SK-N-SH (cell line): ENCODE measurements at regions not wholly inside any gene's neighbourhood (a gene's known extent, or its start where the extent isn't known, plus 50 kb on each side); places are given as distances from the start of the nearest gene placed in this dataset.

Experiments used
- CTCF ChIA-PET: fragments of 300-600, 350-600 bp; formaldehyde crosslinking; extraction: SDS; loops from one replicate; lab custom pipeline; 2021; lab: Yijun Ruan, JAX
- POLR2A ChIA-PET: fragments of 350-600 bp; sonication (Branson Sonifier 250); formaldehyde crosslinking; extraction: SDS; loops from one replicate; lab custom pipeline; 2020; ENCODE audit warnings: antibody characterized with exemption, inconsistent platforms; lab: Yijun Ruan, JAX
- DNase-seq: peaks from one replicate; pipeline ENCODE4 v3.0.0; 2012
- H2AFZ ChIP-seq: fragments of 200-600 bp; sonication (generic); 2 replicates; pipeline ENCODE4 v1.8.1; 2016; ENCODE audit warnings: antibody characterized with exemption, mild to moderate bottlenecking, low read depth
- H3F3A ChIP-seq: fragments of 200-600 bp; sonication (generic); replicated peaks from 2 replicates; pipeline ENCODE3; 2016; ENCODE audit warnings: antibody characterized with exemption, mild to moderate bottlenecking; ENCODE audit not compliant: insufficient read depth
- H3K27ac ChIP-seq, 2 experiments: fragments of 200-500 bp in 1 of 2; fragments of 200-600 bp in 1 of 2; sonication (Bioruptor generic) in 1 of 2; sonication (generic), shearing (Covaris generic) in 1 of 2; 2 replicates each; pipeline versions ENCODE4 v1.5.1 to v1.6.1; 2014 to 2016; ENCODE audit warnings: low read depth in 2 of 2, inconsistent platforms in 1 of 2, low read length in 1 of 2, mild to moderate bottlenecking in 1 of 2, mixed read lengths in 1 of 2
- H3K27me3 ChIP-seq: fragments of 200-600 bp; sonication (generic), shearing (Covaris generic); 2 replicates; pipeline ENCODE4 v1.6.1; 2016; ENCODE audit warnings: mixed run types; ENCODE audit not compliant: insufficient read depth
- H3K36me3 ChIP-seq, 2 experiments: fragments of 200-500 bp in 1 of 2; fragments of 200-600 bp in 1 of 2; sonication (Bioruptor generic) in 1 of 2; sonication (generic) in 1 of 2; replicated peaks in 1 of 2; 2 replicates each; pipeline versions ENCODE3 to v1.5.1; 2014 to 2016; ENCODE audit warnings: low read length in 1 of 2, mild to moderate bottlenecking in 1 of 2; ENCODE audit not compliant: insufficient read depth in 2 of 2, control insufficient read depth in 1 of 2
- H3K4me1 ChIP-seq, 2 experiments: fragments of 200-500 bp in 1 of 2; fragments of 200-600 bp in 1 of 2; sonication (Bioruptor generic) in 1 of 2; sonication (generic), shearing (Covaris generic) in 1 of 2; 2 replicates each; pipeline versions ENCODE4 v1.5.1 to v1.6.1; 2014 to 2016; ENCODE audit warnings: low read depth in 1 of 2, low read length in 1 of 2, mixed run types in 1 of 2; ENCODE audit not compliant: insufficient read depth in 2 of 2, control insufficient read depth in 1 of 2
- H3K4me2 ChIP-seq: fragments of 200-600 bp; sonication (generic), shearing (Covaris generic); 2 replicates; pipeline ENCODE4 v1.6.1; 2017; ENCODE audit warnings: mixed run types
- H3K4me3 ChIP-seq, 2 experiments: fragments of 200-500 bp in 1 of 2; fragments of 200-600 bp in 1 of 2; sonication (Bioruptor generic) in 1 of 2; sonication (generic), shearing (Covaris generic) in 1 of 2; 2 replicates each; pipeline versions ENCODE4 v1.5.1 to v1.8.1; 2014 to 2016; ENCODE audit warnings: low read depth in 2 of 2, inconsistent platforms in 1 of 2, low read length in 1 of 2, mild to moderate bottlenecking in 1 of 2, mixed read lengths in 1 of 2, moderate library complexity in 1 of 2
- H3K79me2 ChIP-seq: fragments of 200-600 bp; sonication (generic); 2 replicates; pipeline ENCODE4 v1.8.1; 2017; ENCODE audit warnings: mild to moderate bottlenecking; ENCODE audit not compliant: insufficient read depth
- H3K9ac ChIP-seq: fragments of 200-600 bp; sonication (generic); 2 replicates; pipeline ENCODE4 v1.6.1; 2017; ENCODE audit warnings: mixed run types
- H3K9me2 ChIP-seq: fragments of 200-600 bp; sonication (generic); 2 replicates; pipeline ENCODE4 v1.6.1; 2017; ENCODE audit warnings: mixed run types
- H3K9me3 ChIP-seq: fragments of 200-600 bp; sonication (generic); 2 replicates; pipeline ENCODE4 v1.6.1; 2017; ENCODE audit warnings: mixed run types, mild to moderate bottlenecking, moderate library complexity
- H4K20me1 ChIP-seq: fragments of 200-600 bp; sonication (generic); 2 replicates; pipeline ENCODE4 v1.6.1; 2017; ENCODE audit warnings: mild to moderate bottlenecking, mixed run types; ENCODE audit not compliant: insufficient read depth
- ELF1 ChIP-seq: IDR thresholded peaks from 2 replicates; pipeline ENCODE4 v1.4.0; 2012
- FOSL2 ChIP-seq: IDR thresholded peaks from 2 replicates; pipeline ENCODE4 v1.4.0; 2012; ENCODE audit warnings: low read depth, mild to moderate bottlenecking, moderate library complexity, borderline replicate concordance
- FOXJ3 ChIP-seq: sonication (generic); formaldehyde crosslinking; IDR thresholded peaks from 2 replicates; pipeline ENCODE4 v1.5.1; 2020; ENCODE audit warnings: mild to moderate bottlenecking, missing genetic modification reagents
- GABPA ChIP-seq: IDR thresholded peaks from 2 replicates; pipeline ENCODE4 v1.4.0; 2012; ENCODE audit warnings: low read depth, mild to moderate bottlenecking
- IRF3 ChIP-seq: fragments of 150-350 bp; IDR thresholded peaks from 2 replicates; pipeline ENCODE4 v1.6.1; 2016; ENCODE audit warnings: mild to moderate bottlenecking, low read depth, low read length
- JUND ChIP-seq: IDR thresholded peaks from 2 replicates; pipeline ENCODE4 v1.4.0; 2012
- MAX ChIP-seq: IDR thresholded peaks from 2 replicates; pipeline ENCODE4 v1.4.0; 2012; ENCODE audit warnings: low read depth
- NFIC ChIP-seq: IDR thresholded peaks from 2 replicates; pipeline ENCODE4 v1.4.0; 2012; ENCODE audit warnings: borderline replicate concordance
- POLR2AphosphoS5 ChIP-seq: IDR thresholded peaks from 2 replicates; pipeline ENCODE4 v1.6.1; 2012; ENCODE audit warnings: low read depth, low read length
- SIN3A ChIP-seq: IDR thresholded peaks from 2 replicates; pipeline ENCODE4 v1.6.1; 2012; ENCODE audit warnings: low read depth, mild to moderate bottlenecking, low read length, moderate library complexity, borderline replicate concordance
- SMC3 ChIP-seq: IDR thresholded peaks from 2 replicates; pipeline ENCODE4 v1.6.1; 2012; ENCODE audit warnings: low read depth, low read length, improper control_type of control experiment
- TAF1 ChIP-seq: IDR thresholded peaks from 2 replicates; pipeline ENCODE4 v1.6.1; 2012; ENCODE audit warnings: low read depth, mild to moderate bottlenecking, low read length, moderate library complexity, borderline replicate concordance
- TCF12 ChIP-seq: IDR thresholded peaks from 2 replicates; pipeline ENCODE4 v1.4.0; 2012
- TEAD4 ChIP-seq: IDR thresholded peaks from 2 replicates; pipeline ENCODE4 v1.4.0; 2012; ENCODE audit warnings: mild to moderate bottlenecking, borderline replicate concordance; ENCODE audit not compliant: insufficient read depth
- WGBS: methylation state at CpG from one replicate; pipeline ENCODE4 v1.1.6; 2017; ENCODE audit warnings: low lambda C conversion rate; 5-methylcytosine and 5-hydroxymethylcytosine counted together
- TF ChIP-seq, protein P1 (sequence below): IDR thresholded peaks from 2 replicates; pipeline ENCODE4 v1.4.0; 2012; ENCODE audit warnings: low read depth, borderline replicate concordance

GRCh38 chr4:119841361-119841760 lies 212.8 kb upstream of the PDE5A start:
- H3K79me2 ChIP-seq = no peaks in the 10 kb centered on the region
- ChIA-PET CTCF (interaction anchor here (1.0 kb wide), 1 partner anchor 213 kb away, joined by 4 read pairs; the partner anchor contains the start of gene PDE5A), POLR2A (no interaction called here)

GRCh38 chr4:119835613-119835910 lies 207.0 kb upstream of the PDE5A start:
- H3F3A ChIP-seq = no peaks in the 10 kb centered on the region
- H3K4me2 ChIP-seq = no peak overlapping the region
- CTCF ChIA-PET = no interaction called here
- no peak overlapping the region for H2AFZ ChIP-seq
- 8% methylated on average over 1 of the region's 1 CpG for WGBS
- no peaks in the 10 kb centered on the region for H3K9me3 ChIP-seq
- no peaks in the 10 kb centered on the region for H3K36me3 ChIP-seq
- POLR2A ChIA-PET = interaction anchor here (0.6 kb wide), 1 partner anchor 10 kb away, joined by 5 read pairs; no protein-coding TSS in a partner anchor
- no peaks in the 10 kb centered on the region for H3K4me1 ChIP-seq
- no peaks in the 10 kb centered on the region for H4K20me1 ChIP-seq
- H3K9me2 ChIP-seq = no peaks in the 10 kb centered on the region
- TF ChIP-seq GABPA = no peak
- TF ChIP-seq TCF12 = no peak
- H3K27ac ChIP-seq = no peak overlapping the region
- no peak for DNase-seq
- H3K9ac ChIP-seq = no peak overlapping the region
- no peaks in the 10 kb centered on the region for H3K79me2 ChIP-seq
- no peak overlapping the region for H3K4me3 ChIP-seq
- no peaks in the 10 kb centered on the region for H3K27me3 ChIP-seq

More at GRCh38 chr4:119841361-119841760, 212.8 kb upstream of the PDE5A start:
- H2AFZ ChIP-seq = no peak overlapping the region
- no peaks in the 10 kb centered on the region for H4K20me1 ChIP-seq
- no peaks in the 10 kb centered on the region for H3K9me2 ChIP-seq
- no peak overlapping the region for H3K4me3 ChIP-seq
- H3K4me1 ChIP-seq = no peaks in the 10 kb centered on the region
- no peak overlapping the region for H3K9ac ChIP-seq
- no peak overlapping the region for H3K27ac ChIP-seq
- H3K27me3 ChIP-seq = no peaks in the 10 kb centered on the region
- no peak overlapping the region for H3K4me2 ChIP-seq
- no peak for DNase-seq
- no peaks in the 10 kb centered on the region for H3F3A ChIP-seq
- no peaks in the 10 kb centered on the region for H3K36me3 ChIP-seq
- TF ChIP-seq JUND (no peak), SMC3 (no peak), POLR2AphosphoS5 (no peak), NFIC (no peak), FOXJ3 (no peak)
- TF ChIP-seq, protein P1, sequence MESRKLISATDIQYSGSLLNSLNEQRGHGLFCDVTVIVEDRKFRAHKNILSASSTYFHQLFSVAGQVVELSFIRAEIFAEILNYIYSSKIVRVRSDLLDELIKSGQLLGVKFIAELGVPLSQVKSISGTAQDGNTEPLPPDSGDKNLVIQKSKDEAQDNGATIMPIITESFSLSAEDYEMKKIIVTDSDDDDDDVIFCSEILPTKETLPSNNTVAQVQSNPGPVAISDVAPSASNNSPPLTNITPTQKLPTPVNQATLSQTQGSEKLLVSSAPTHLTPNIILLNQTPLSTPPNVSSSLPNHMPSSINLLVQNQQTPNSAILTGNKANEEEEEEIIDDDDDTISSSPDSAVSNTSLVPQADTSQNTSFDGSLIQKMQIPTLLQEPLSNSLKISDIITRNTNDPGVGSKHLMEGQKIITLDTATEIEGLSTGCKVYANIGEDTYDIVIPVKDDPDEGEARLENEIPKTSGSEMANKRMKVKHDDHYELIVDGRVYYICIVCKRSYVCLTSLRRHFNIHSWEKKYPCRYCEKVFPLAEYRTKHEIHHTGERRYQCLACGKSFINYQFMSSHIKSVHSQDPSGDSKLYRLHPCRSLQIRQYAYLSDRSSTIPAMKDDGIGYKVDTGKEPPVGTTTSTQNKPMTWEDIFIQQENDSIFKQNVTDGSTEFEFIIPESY = no peak
- no peaks in the 10 kb centered on the region for H3K9me3 ChIP-seq

DNA sequence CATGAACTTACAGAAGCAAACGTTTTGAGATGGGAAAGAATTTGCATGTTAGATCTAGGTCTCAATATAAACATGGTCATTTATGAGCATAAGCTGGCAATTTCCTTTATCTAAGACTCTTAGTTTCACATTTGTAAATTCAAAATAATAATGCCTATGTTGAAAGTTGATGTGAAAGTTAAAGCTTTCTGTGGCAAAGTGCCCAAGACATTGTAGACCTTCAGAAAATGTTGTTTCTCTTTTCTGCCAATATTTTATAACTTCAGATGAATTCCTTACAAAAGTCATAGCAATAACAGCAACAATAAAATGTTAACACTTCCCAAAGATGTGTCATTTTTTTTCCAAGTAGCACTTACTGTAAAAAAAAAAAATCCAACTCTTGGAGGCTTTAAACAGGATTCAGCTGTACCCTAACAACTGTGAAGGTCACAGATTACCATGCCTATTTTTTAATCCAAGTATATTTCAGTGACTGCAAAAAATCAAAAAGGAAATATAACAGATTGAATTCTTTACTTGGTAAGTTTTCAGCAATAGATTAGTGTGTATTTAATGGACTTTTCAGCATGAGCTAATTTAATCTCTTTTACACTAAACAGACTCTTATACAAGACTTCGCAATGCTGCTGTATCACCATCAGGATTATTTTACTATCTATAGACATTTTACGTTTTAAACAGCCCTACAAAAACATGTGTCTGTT lies 206.5 kb upstream of the PDE5A start:
- no peaks in the 10 kb centered on the region for H3K36me3 ChIP-seq
- H3K4me3 ChIP-seq = no peak overlapping the region
- no peak overlapping the region for H3K4me2 ChIP-seq
- no peak for DNase-seq
- WGBS = 25% methylated on average over 3 of the region's 3 CpGs
- no peaks in the 10 kb centered on the region for H3K9me2 ChIP-seq
- no peak overlapping the region for H2AFZ ChIP-seq
- H3K4me1 ChIP-seq = no peaks in the 10 kb centered on the region
- TF ChIP-seq TAF1 (no peak), SIN3A (no peak), FOSL2 (no peak), GABPA (no peak), POLR2AphosphoS5 (no peak), TCF12 (no peak), NFIC (no peak), TEAD4 (no peak), SMC3 (no peak), IRF3 (no peak), FOXJ3 (no peak), MAX (no peak), ELF1 (no peak)
- no peaks in the 10 kb centered on the region for H3K9me3 ChIP-seq
- H3K9ac ChIP-seq = no peak overlapping the region
- H4K20me1 ChIP-seq = no peaks in the 10 kb centered on the region
- H3K27me3 ChIP-seq = no peaks in the 10 kb centered on the region
- H3F3A ChIP-seq = no peaks in the 10 kb centered on the region
- H3K79me2 ChIP-seq = no peaks in the 10 kb centered on the region
- H3K27ac ChIP-seq = no peak overlapping the region
- ChIA-PET CTCF (no interaction called here), POLR2A (interaction anchor here (0.6 kb wide), 1 partner anchor 9 kb away, joined by 5 read pairs; no protein-coding TSS in a partner anchor)
